ENCODE measurements at regions not wholly inside any gene's neighbourhood (a gene's known extent, or its start where the extent isn't known, plus 50 kb on each side); places are given as distances from the start of the nearest gene placed in this dataset.

- no peaks in the 10 kb centered on the region for H3K27me3 ChIP-seq (ENCODE audit: insufficient read depth, low read depth, low read length)
- no peak overlapping the region for H3K4me3 ChIP-seq (ENCODE audit: low read length)
- H3K9me2 ChIP-seq (ENCODE audit: insufficient read depth, low read length) = no peaks in the 10 kb centered on the region
- no peak overlapping the region for H3K27ac ChIP-seq (ENCODE audit: low read length)
- H3K9me3 ChIP-seq (ENCODE audit: low read length) = no peaks in the 10 kb centered on the region
- TF ChIP-seq MXI1 (conservative IDR thresholded peaks at IDR 0.05; ENCODE audit: poor library complexity, severe bottlenecking) = no peak
- TF ChIP-seq TAF1 (IDR thresholded peaks at IDR 0.05; ENCODE audit: low read depth) = no peak
- TF ChIP-seq RAD21 (conservative IDR thresholded peaks at IDR 0.05) = no peak
- TF ChIP-seq EP300 (conservative IDR thresholded peaks at IDR 0.05; ENCODE audit: poor library complexity, severe bottlenecking) = no peak
- TF ChIP-seq SMC3 (conservative IDR thresholded peaks at IDR 0.05; ENCODE audit: poor library complexity) = no peak
- TF ChIP-seq EZH2 (IDR thresholded peaks at IDR 0.05; ENCODE audit: borderline replicate concordance, insufficient read depth, low read length, poor library complexity, severe bottlenecking) = no peak
- no peak for TF ChIP-seq REST (IDR thresholded peaks at IDR 0.05; ENCODE audit: borderline replicate concordance)
- no peak for TF ChIP-seq CTCF (IDR thresholded peaks at IDR 0.05; ENCODE audit: poor library complexity, severe bottlenecking)
- TF ChIP-seq POLR2AphosphoS5 (IDR thresholded peaks at IDR 0.05) = no peak
- H3K4me2 ChIP-seq (ENCODE audit: low read length) = no peak overlapping the region
- H3F3A ChIP-seq (ENCODE audit: insufficient read depth, low read length, poor library complexity, severe bottlenecking) = no peaks in the 10 kb centered on the region
- H2AFZ ChIP-seq (ENCODE audit: low read depth, low read length) = no peak overlapping the region
- H4K20me1 ChIP-seq (ENCODE audit: insufficient read depth) = no peaks in the 10 kb centered on the region
- H3K79me2 ChIP-seq (replicated peaks; ENCODE audit: insufficient read depth, low read length) = no peaks in the 10 kb centered on the region
- no peak overlapping the region for H3K9ac ChIP-seq (ENCODE audit: low read length)
- no peaks in the 10 kb centered on the region for H3K36me3 ChIP-seq (ENCODE audit: insufficient read depth, low read length)
Measured at GRCh38 chr15:36126194-36126593, 453.2 kb upstream of the CDIN1 start.

- H4K20me1 ChIP-seq (ENCODE audit: insufficient read depth) = no peaks in the 10 kb centered on the region
- no peaks in the 10 kb centered on the region for H3K9me2 ChIP-seq (ENCODE audit: insufficient read depth, low read length)
- no peaks in the 10 kb centered on the region for H3K79me2 ChIP-seq (replicated peaks; ENCODE audit: insufficient read depth, low read length)
- no peak overlapping the region for H2AFZ ChIP-seq (ENCODE audit: low read depth, low read length)
- no peak overlapping the region for H3K4me3 ChIP-seq (ENCODE audit: low read length)
- H3K27ac ChIP-seq (ENCODE audit: low read length) = no peak overlapping the region
- no peaks in the 10 kb centered on the region for H3K27me3 ChIP-seq (ENCODE audit: insufficient read depth, low read depth, low read length)
- TF ChIP-seq EP300 (conservative IDR thresholded peaks at IDR 0.05; ENCODE audit: poor library complexity, severe bottlenecking) = no peak
- no peak for TF ChIP-seq TAF1 (IDR thresholded peaks at IDR 0.05; ENCODE audit: low read depth)
- TF ChIP-seq POLR2AphosphoS5 (IDR thresholded peaks at IDR 0.05) = no peak
- TF ChIP-seq EZH2 (IDR thresholded peaks at IDR 0.05; ENCODE audit: borderline replicate concordance, insufficient read depth, low read length, poor library complexity, severe bottlenecking) = no peak
- no peak for TF ChIP-seq SMC3 (conservative IDR thresholded peaks at IDR 0.05; ENCODE audit: poor library complexity)
- no peak for TF ChIP-seq MXI1 (conservative IDR thresholded peaks at IDR 0.05; ENCODE audit: poor library complexity, severe bottlenecking)
- TF ChIP-seq REST (IDR thresholded peaks at IDR 0.05; ENCODE audit: borderline replicate concordance) = no peak
- no peak for TF ChIP-seq CTCF (IDR thresholded peaks at IDR 0.05; ENCODE audit: poor library complexity, severe bottlenecking)
- no peak for TF ChIP-seq RAD21 (conservative IDR thresholded peaks at IDR 0.05)
- H3K9me3 ChIP-seq (ENCODE audit: low read length) = no peaks in the 10 kb centered on the region
- no peak overlapping the region for H3K9ac ChIP-seq (ENCODE audit: low read length)
- H3F3A ChIP-seq (ENCODE audit: insufficient read depth, low read length, poor library complexity, severe bottlenecking) = no peaks in the 10 kb centered on the region
- H3K36me3 ChIP-seq (ENCODE audit: insufficient read depth, low read length) = no peaks in the 10 kb centered on the region
- H3K4me2 ChIP-seq (ENCODE audit: low read length) = no peak overlapping the region
Measured at GRCh38 chr15:36130641-36131310, 448.6 kb upstream of the CDIN1 start.

Data from neural cell (in vitro differentiated cells).